Activated gamma-delta T cell treated with Interleukin-2 at 50 U/mL for 16 hours (primary cell): ENCODE measurements at regions not wholly inside any gene's neighbourhood (a gene's known extent, or its start where the extent isn't known, plus 50 kb on each side); places are given as distances from the start of the nearest gene placed in this dataset.
"Not testable (repeated sequence)": the region's sequence is repeated elsewhere in the genome, so short reads cannot be mapped to it uniquely, and the experiment has no call there.

ENCODE experiments used
- DNase-seq: peaks from one replicate; pipeline ENCODE4 v3.0.0-alpha.2; 2020

- no peak for DNase-seq
Observed at GRCh38 chr2:236348279-236348678, 84.1 kb upstream of the ASB18 start.

GRCh38 chr2:236348976-236349375 is 84.8 kb upstream of the ASB18 start:
- no peak for DNase-seq

GRCh38 chr2:236350426-236350825 is 86.2 kb upstream of the ASB18 start:
- no peak for DNase-seq

GRCh38 chr2:236351966-236352525 is 87.8 kb upstream of the ASB18 start:
- no peak for DNase-seq

GRCh38 chr2:236352761-236353593 is 88.8 kb upstream of the ASB18 start:
- DNase-seq: no peak

- no peak for DNase-seq
Observed at GRCh38 chr2:236353594-236353942, 89.4 kb upstream of the ASB18 start.

GRCh38 chr2:236354056-236354940 is 90.1 kb upstream of the ASB18 start:
- no peak for DNase-seq

- DNase-seq: no peak
Observed at GRCh38 chr2:236354973-236355595, 90.9 kb upstream of the ASB18 start.

GRCh38 chr2:236355911-236356310 is 91.7 kb upstream of the ASB18 start:
- no peak for DNase-seq

GRCh38 chr2:236356321-236356720 is 92.1 kb upstream of the ASB18 start:
- not testable (repeated sequence) for DNase-seq

GRCh38 chr2:236358482-236358881 is 94.3 kb upstream of the ASB18 start:
- DNase-seq: not testable (repeated sequence)

GRCh38 chr2:236359426-236360045 is 95.3 kb upstream of the ASB18 start:
- peak; percentile 21 for DNase-seq

- no peak for DNase-seq
Observed at GRCh38 chr2:236360496-236360895, 96.3 kb upstream of the ASB18 start.

- DNase-seq: no peak
Observed at GRCh38 chr2:236363711-236364277, 99.6 kb upstream of the ASB18 start.

GRCh38 chr2:236365258-236366048 is 101.2 kb upstream of the ASB18 start:
- no peak for DNase-seq

GRCh38 chr2:236366049-236366387 is 101.8 kb upstream of the ASB18 start:
- DNase-seq: no peak

- DNase-seq: peak; percentile 26
Observed at GRCh38 chr2:236366397-236366796, 102.2 kb upstream of the ASB18 start.

- no peak for DNase-seq
Observed at GRCh38 chr2:236367506-236368289, 103.5 kb upstream of the ASB18 start.

- DNase-seq: no peak
Observed at GRCh38 chr2:236369661-236370062, 105.5 kb upstream of the ASB18 start.

GRCh38 chr2:236370847-236371409 is 106.7 kb upstream of the ASB18 start:
- DNase-seq: no peak
